HepG2 (cell line): ENCODE measurements at regions not wholly inside any gene's neighbourhood (a gene's known extent, or its start where the extent isn't known, plus 50 kb on each side); places are given as distances from the start of the nearest gene placed in this dataset.

Experiments
- ATAC-seq: fragments of 200-7000 bp; cut with Tn5 transposase; 3 replicates; pipeline ENCODE4 v1.9.1; 2020; ENCODE audit warnings: mild to moderate bottlenecking, moderate library complexity
- BruUV-seq: library from RNA; stranded (reverse); fragments of 400-500 nt; replicated peaks from 2 replicates; lab custom pipeline; 2021; lab: Mats Ljungman, UMichigan
- CTCF ChIA-PET: fragments of 300-600 bp; formaldehyde crosslinking; extraction: SDS; loops from one replicate; lab custom pipeline; 2021; ENCODE audit warnings: low total read pairs, inconsistent platforms, low intra/inter-chr PET ratio; lab: Yijun Ruan, JAX
- POLR2A ChIA-PET: fragments of 350-600 bp; sonication (Branson Sonifier 250); formaldehyde crosslinking; loops from one replicate; lab custom pipeline; 2020; ENCODE audit warnings: antibody characterized with exemption, inconsistent platforms; lab: Yijun Ruan, JAX
- DNase-seq: peaks from one replicate; pipeline ENCODE4 v3.0.0-alpha.2; 2015; ENCODE audit warnings: low spot score
- FAIRE-seq: peaks from 3 replicates; lab custom pipeline; 2011; peaks lifted over from hg19 to GRCh38; lab: Jason Lieb, UNC
- H2AFZ ChIP-seq: one replicate; pipeline ENCODE4 v1.6.1; 2011; ENCODE audit warnings: low read length, inconsistent platforms
- H3K27ac ChIP-seq: fragments of 300-600 bp; 3 replicates; pipeline ENCODE4 v1.8.0; 2011; ENCODE audit warnings: mixed run types, mild to moderate bottlenecking, mixed read lengths, low read length, inconsistent platforms; ENCODE audit not compliant: insufficient read depth; ENCODE audit errors: extremely low read length
- H3K27me3 ChIP-seq, 2 experiments: fragments of 200-600 bp in 1 of 2; 2 replicates in 1 of 2; 3 replicates in 1 of 2; pipeline versions ENCODE4 v1.6.0 to v1.8.0; 2011; ENCODE audit warnings: low read length in 2 of 2, mild to moderate bottlenecking in 2 of 2, moderate library complexity in 2 of 2, inconsistent platforms in 1 of 2; ENCODE audit not compliant: insufficient read depth in 2 of 2, control insufficient read depth in 1 of 2
- H3K36me3 ChIP-seq, 2 experiments: fragments of 200-600 bp in 1 of 2; replicated peaks in 1 of 2; 2 replicates in 1 of 2; 3 replicates in 1 of 2; pipeline versions ENCODE4 v1.5.1 to v1.8.0; 2011; ENCODE audit warnings: low read length in 2 of 2, inconsistent platforms in 1 of 2; ENCODE audit not compliant: insufficient read depth in 2 of 2, control insufficient read depth in 1 of 2
- H3K4me1 ChIP-seq: 2 replicates; pipeline ENCODE4 v1.5.1; 2012; ENCODE audit warnings: low read length, inconsistent platforms; ENCODE audit not compliant: insufficient read depth
- H3K4me2 ChIP-seq: 2 replicates; pipeline ENCODE4 v1.6.0; 2011; ENCODE audit warnings: low read depth, low read length, inconsistent platforms
- H3K4me3 ChIP-seq, 3 experiments: fragments of 200-600 bp in 1 of 3; sonication (generic), shearing (Covaris generic) in 1 of 3; replicated peaks in 1 of 3; 2 replicates each; pipeline ENCODE4 v1.5.1; 2011 to 2016; ENCODE audit warnings: low read length in 3 of 3, inconsistent platforms in 2 of 3, low read depth in 2 of 3, mild to moderate bottlenecking in 2 of 3, control low read depth in 1 of 3, mixed read lengths in 1 of 3; ENCODE audit not compliant: insufficient read depth in 1 of 3
- H3K79me2 ChIP-seq: one replicate; pipeline ENCODE4 v1.6.1; 2011; ENCODE audit warnings: low read length, inconsistent platforms; ENCODE audit not compliant: insufficient read depth
- H3K9ac ChIP-seq: 2 replicates; pipeline ENCODE4 v1.6.0; 2011; ENCODE audit warnings: mild to moderate bottlenecking, low read depth, low read length, inconsistent platforms; ENCODE audit not compliant: insufficient read depth
- H3K9me3 ChIP-seq: 2 replicates; pipeline ENCODE4 v1.5.1; 2012; ENCODE audit warnings: mild to moderate bottlenecking, low read length
- H4K20me1 ChIP-seq: 2 replicates; pipeline ENCODE4 v1.6.0; 2011; ENCODE audit warnings: inconsistent platforms, mild to moderate bottlenecking, low read length, moderate library complexity; ENCODE audit not compliant: insufficient read depth
- BRD4 ChIP-seq: sonication (generic); formaldehyde crosslinking; IDR thresholded peaks from 2 replicates; pipeline ENCODE4 v1.4.0; 2020; ENCODE audit warnings: missing genetic modification reagents
- CEBPB ChIP-seq: IDR thresholded peaks from 2 replicates; pipeline ENCODE4 v1.6.1; 2011; ENCODE audit warnings: low read depth, low read length, improper control_type of control experiment, borderline replicate concordance
- HNRNPK ChIP-seq: fragments of 200-400 bp; formaldehyde crosslinking; IDR thresholded peaks from 2 replicates; pipeline ENCODE4 v1.6.1; 2018; ENCODE audit warnings: low read length, low read depth, moderate library complexity, mild to moderate bottlenecking; ENCODE audit not compliant: poor library complexity, severe bottlenecking
- HOXD1 ChIP-seq: sonication (generic); formaldehyde crosslinking; IDR thresholded peaks from 2 replicates; pipeline ENCODE4 v1.5.0; 2020; ENCODE audit warnings: missing genetic modification reagents
- IRF2 ChIP-seq: IDR thresholded peaks from 2 replicates; pipeline ENCODE4 v1.6.1; 2018; ENCODE audit warnings: missing genetic modification reagents, missing compliant biosample characterization
- KLF12 ChIP-seq: sonication (generic); formaldehyde crosslinking; IDR thresholded peaks from 2 replicates; pipeline ENCODE4 v1.4.0; 2020; ENCODE audit warnings: missing genetic modification reagents, borderline replicate concordance
- MAZ ChIP-seq, 2 experiments: sonication (generic) in 1 of 2; formaldehyde crosslinking in 1 of 2; IDR thresholded peaks; 2 replicates each; pipeline versions ENCODE4 v1.5.0 to v1.6.1; 2012 to 2020; ENCODE audit warnings: low read depth in 2 of 2, mild to moderate bottlenecking in 2 of 2, borderline replicate concordance in 1 of 2, improper control_type of control experiment in 1 of 2, low read length in 1 of 2, missing genetic modification reagents in 1 of 2, moderate library complexity in 1 of 2
- MED13 ChIP-seq: sonication (generic); formaldehyde crosslinking; IDR thresholded peaks from 2 replicates; pipeline ENCODE4 v1.5.0; 2020; ENCODE audit warnings: missing genetic modification reagents
- MXI1 ChIP-seq: IDR thresholded peaks from 3 replicates; pipeline ENCODE4 v1.6.1; 2012; ENCODE audit warnings: low read depth, low read length, inconsistent platforms, borderline replicate concordance
- RORA ChIP-seq: sonication (generic); formaldehyde crosslinking; IDR thresholded peaks from 2 replicates; pipeline ENCODE4 v1.5.0; 2020; ENCODE audit warnings: mild to moderate bottlenecking, missing genetic modification reagents, moderate library complexity
- ZFP62 ChIP-seq: sonication (generic); formaldehyde crosslinking; IDR thresholded peaks from 2 replicates; pipeline ENCODE4 v1.4.0; 2020; ENCODE audit warnings: missing genetic modification reagents
- ZNF558 ChIP-seq: sonication (generic); formaldehyde crosslinking; IDR thresholded peaks from 2 replicates; pipeline ENCODE4 v1.9.0; 2022; ENCODE audit warnings: mild to moderate bottlenecking, missing genetic modification reagents, borderline replicate concordance
- ZNF580 ChIP-seq: IDR thresholded peaks from 2 replicates; pipeline ENCODE4 v1.6.1; 2016; ENCODE audit warnings: low read depth, borderline replicate concordance
- ZUFSP ChIP-seq: sonication (generic); formaldehyde crosslinking; IDR thresholded peaks from 2 replicates; pipeline ENCODE4 v1.9.0; 2021; ENCODE audit warnings: missing genetic modification reagents, mild to moderate bottlenecking, borderline replicate concordance
- WGBS: methylation state at CpG from one replicate; pipeline ENCODE4 v1.1.6; 2017; ENCODE audit warnings: low lambda C conversion rate; 5-methylcytosine and 5-hydroxymethylcytosine counted together
- in situ Hi-C: cut with HindIII; loops from 2 replicates; pipeline ENCODE4 v1.10.0; 2017; ENCODE audit warnings: low pct_unique_long_range_greater_than_20kb; ENCODE audit not compliant: extremely low pct_ligation_motif_present
- intact Hi-C: fragments of 100-400 bp; cut with micrococcal nuclease; formaldehyde crosslinking; loops from one replicate; pipeline ENCODE4 v1.10.0; 2022; ENCODE audit not compliant: unreplicated experiment
- TF ChIP-seq, protein P1 (sequence below): sonication (generic); formaldehyde crosslinking; IDR thresholded peaks from 2 replicates; pipeline ENCODE4; 2020; ENCODE audit warnings: missing genetic modification reagents, mild to moderate bottlenecking, borderline replicate concordance

DNA sequence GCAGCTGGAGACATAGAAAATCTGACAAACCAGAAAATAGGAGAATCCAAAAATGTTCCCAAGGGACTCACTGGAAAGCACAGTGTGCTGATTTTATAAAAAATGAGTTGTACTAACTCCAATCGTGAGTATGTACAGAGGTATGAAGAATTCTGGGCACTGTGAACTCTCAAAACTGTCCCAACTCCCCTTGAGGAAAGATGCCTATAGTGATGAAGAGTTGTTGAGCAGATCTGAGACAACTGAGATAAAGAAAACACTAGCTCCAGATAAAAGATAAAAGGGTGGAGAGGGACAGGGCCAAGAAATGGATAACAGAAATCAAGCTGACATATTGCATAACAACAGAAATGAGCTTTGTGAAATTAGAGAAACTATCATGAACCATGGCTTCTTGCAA lies 481.4 kb downstream of the MAFB start:
- ChIA-PET CTCF (no interaction called here), POLR2A (no interaction called here)
- Histone ChIP-seq H3K9ac (no peak overlapping the region), H3K4me3 (no peak overlapping the region), H3K27ac (no peak overlapping the region), H3K4me1 (no peaks in the 10 kb centered on the region), H3K9me3 (peaks cover 30% of the 10 kb centered on the region), H3K79me2 (no peaks in the 10 kb centered on the region), H3K4me2 (no peak overlapping the region), H3K36me3 (no peaks in the 10 kb centered on the region)
- DNase-seq, result no peak
- in situ Hi-C loops, result no loop called here
- FAIRE-seq, result no peak
- no peak for ATAC-seq
- intact Hi-C loops, result no loop called here
- BruUV-seq, result no TSS peak
- WGBS, result 2% methylated on average over 1 of the region's 1 CpG
- TF ChIP-seq BRD4 (CRISPR knock-in tag), result no peak
- TF ChIP-seq CEBPB, result peak; percentile 29; the same call in 1 of the 2 replicates
- TF ChIP-seq KLF12 (CRISPR knock-in tag), result no peak
- no peak for TF ChIP-seq MXI1
- TF ChIP-seq, all 625 proteins: peak for 1
- Histone ChIP-seq H4K20me1 (no peaks in the 10 kb centered on the region), H2AFZ (no peak overlapping the region), H3K27me3 (no peaks in the 10 kb centered on the region)

DNA sequence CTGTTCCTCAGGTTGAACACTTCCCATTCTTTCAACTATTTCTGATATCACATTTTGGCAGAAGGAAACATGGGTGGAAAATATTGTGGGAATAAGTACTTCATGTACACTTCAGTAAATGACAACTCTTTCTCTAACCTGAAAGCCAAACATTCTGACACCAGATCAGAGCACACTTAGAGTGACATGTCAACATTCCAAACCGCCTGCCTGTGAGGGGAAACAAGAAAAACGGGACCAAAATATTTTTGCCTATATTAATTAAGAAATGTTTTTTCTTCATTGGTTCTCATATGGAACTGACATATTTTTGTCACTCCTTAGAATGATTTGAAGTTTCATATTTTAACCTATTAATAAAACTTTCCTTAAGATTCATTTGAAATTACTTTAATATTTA lies 483.1 kb downstream of the MAFB start:
- Histone ChIP-seq H3K9ac (no peak overlapping the region), H4K20me1 (no peaks in the 10 kb centered on the region), H3K4me1 (no peaks in the 10 kb centered on the region), H2AFZ (no peak overlapping the region), H3K27me3 (no peaks in the 10 kb centered on the region), H3K27ac (no peak overlapping the region), H3K36me3 (no peaks in the 10 kb centered on the region), H3K79me2 (no peaks in the 10 kb centered on the region), H3K4me2 (no peak overlapping the region), H3K4me3 (no peak overlapping the region), H3K9me3 (peaks cover 23% of the 10 kb centered on the region)
- in situ Hi-C loops (no loop called here), intact Hi-C loops (no loop called here)
- no TSS peak for BruUV-seq
- ATAC-seq (no peak), DNase-seq (no peak), FAIRE-seq (no peak)
- CTCF ChIA-PET, result no interaction called here
- POLR2A ChIA-PET, result no interaction called here
- 1% methylated on average over 2 of the region's 2 CpGs for WGBS
- TF ChIP-seq ZNF580 (no peak), HOXD1 (CRISPR knock-in tag) (no peak), ZUFSP (CRISPR knock-in tag) (no peak), MED13 (CRISPR knock-in tag) (no peak), ZNF558 (CRISPR knock-in tag) (no peak), MAZ (IDR thresholded peaks at IDR 0.05; ENCODE audit: borderline replicate concordance, low read depth, low read length) (no peak), MAZ (CRISPR knock-in tag; IDR thresholded peaks at IDR 0.05; ENCODE audit: low read depth) (no peak), RORA (no peak), IRF2 (CRISPR knock-in tag) (no peak), HNRNPK (no peak), ZFP62 (CRISPR knock-in tag) (no peak)
- TF ChIP-seq, protein P1, sequence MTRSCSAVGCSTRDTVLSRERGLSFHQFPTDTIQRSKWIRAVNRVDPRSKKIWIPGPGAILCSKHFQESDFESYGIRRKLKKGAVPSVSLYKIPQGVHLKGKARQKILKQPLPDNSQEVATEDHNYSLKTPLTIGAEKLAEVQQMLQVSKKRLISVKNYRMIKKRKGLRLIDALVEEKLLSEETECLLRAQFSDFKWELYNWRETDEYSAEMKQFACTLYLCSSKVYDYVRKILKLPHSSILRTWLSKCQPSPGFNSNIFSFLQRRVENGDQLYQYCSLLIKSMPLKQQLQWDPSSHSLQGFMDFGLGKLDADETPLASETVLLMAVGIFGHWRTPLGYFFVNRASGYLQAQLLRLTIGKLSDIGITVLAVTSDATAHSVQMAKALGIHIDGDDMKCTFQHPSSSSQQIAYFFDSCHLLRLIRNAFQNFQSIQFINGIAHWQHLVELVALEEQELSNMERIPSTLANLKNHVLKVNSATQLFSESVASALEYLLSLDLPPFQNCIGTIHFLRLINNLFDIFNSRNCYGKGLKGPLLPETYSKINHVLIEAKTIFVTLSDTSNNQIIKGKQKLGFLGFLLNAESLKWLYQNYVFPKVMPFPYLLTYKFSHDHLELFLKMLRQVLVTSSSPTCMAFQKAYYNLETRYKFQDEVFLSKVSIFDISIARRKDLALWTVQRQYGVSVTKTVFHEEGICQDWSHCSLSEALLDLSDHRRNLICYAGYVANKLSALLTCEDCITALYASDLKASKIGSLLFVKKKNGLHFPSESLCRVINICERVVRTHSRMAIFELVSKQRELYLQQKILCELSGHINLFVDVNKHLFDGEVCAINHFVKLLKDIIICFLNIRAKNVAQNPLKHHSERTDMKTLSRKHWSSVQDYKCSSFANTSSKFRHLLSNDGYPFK (CRISPR knock-in tag), result no peak
